ENCODE measurements at regions not wholly inside any gene's neighbourhood (a gene's known extent, or its start where the extent isn't known, plus 50 kb on each side); places are given as distances from the start of the nearest gene placed in this dataset.

DNA sequence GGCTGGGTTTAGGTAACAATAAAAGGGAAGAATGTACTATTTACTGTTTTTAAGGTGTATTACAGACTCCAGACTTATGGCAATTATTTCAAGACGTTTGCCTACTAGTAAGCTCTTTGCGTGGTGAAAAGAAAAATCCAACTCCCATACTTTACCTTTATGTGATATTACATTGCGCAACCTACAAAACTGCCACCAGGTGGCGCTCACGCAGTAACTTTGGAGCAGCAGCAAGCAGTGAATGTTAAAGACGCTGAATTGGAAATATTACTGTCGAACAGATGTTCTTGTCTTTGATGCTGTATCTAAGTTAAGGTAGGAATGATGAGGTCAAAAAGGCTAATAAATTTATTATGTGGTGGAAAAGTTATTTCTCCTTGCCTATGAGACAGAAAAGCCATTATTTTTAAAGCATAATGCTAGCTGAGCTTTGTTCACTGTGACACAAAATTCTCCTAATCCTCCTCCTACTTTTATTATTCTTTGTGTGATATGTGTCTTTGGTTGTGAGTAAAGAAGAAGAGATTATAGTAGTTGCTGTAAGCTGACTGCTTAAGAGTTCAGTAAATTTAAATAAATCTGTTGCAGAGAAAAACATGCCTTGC lies 1099.8 kb upstream of the TENM3 start (continued):
- TF ChIP-seq, protein P1, sequence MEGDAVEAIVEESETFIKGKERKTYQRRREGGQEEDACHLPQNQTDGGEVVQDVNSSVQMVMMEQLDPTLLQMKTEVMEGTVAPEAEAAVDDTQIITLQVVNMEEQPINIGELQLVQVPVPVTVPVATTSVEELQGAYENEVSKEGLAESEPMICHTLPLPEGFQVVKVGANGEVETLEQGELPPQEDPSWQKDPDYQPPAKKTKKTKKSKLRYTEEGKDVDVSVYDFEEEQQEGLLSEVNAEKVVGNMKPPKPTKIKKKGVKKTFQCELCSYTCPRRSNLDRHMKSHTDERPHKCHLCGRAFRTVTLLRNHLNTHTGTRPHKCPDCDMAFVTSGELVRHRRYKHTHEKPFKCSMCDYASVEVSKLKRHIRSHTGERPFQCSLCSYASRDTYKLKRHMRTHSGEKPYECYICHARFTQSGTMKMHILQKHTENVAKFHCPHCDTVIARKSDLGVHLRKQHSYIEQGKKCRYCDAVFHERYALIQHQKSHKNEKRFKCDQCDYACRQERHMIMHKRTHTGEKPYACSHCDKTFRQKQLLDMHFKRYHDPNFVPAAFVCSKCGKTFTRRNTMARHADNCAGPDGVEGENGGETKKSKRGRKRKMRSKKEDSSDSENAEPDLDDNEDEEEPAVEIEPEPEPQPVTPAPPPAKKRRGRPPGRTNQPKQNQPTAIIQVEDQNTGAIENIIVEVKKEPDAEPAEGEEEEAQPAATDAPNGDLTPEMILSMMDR (CRISPR knock-in tag; IDR thresholded peaks at IDR 0.05), result peak; percentile 88
- no peak for TF ChIP-seq MTERF4 (CRISPR knock-in tag; IDR thresholded peaks at IDR 0.05)
- TF ChIP-seq ZFP1 (CRISPR knock-in tag; IDR thresholded peaks at IDR 0.05), result no peak
- no peak for TF ChIP-seq GTF3A (CRISPR knock-in tag; conservative IDR thresholded peaks at IDR 0.05)
- peak; percentile 53; the same call in 1 of the 2 replicates for TF ChIP-seq RAD21 (CRISPR knock-in tag; IDR thresholded peaks at IDR 0.05)
- TF ChIP-seq HNRNPH1 (optimal IDR thresholded peaks at IDR 0.05; ENCODE audit: low read depth, low read length), result no peak
- TF ChIP-seq ZFP37 (CRISPR knock-in tag; IDR thresholded peaks at IDR 0.05; ENCODE audit: borderline replicate concordance), result no peak
- peak; percentile 99 for TF ChIP-seq CEBPB (IDR thresholded peaks at IDR 0.05; ENCODE audit: borderline replicate concordance, low read depth, low read length)
- TF ChIP-seq HOXA9 (CRISPR knock-in tag; IDR thresholded peaks at IDR 0.05; ENCODE audit: borderline replicate concordance), result no peak
- no peak for TF ChIP-seq ZFP36L2 (CRISPR knock-in tag; IDR thresholded peaks at IDR 0.05)
- TF ChIP-seq SMC3 (IDR thresholded peaks at IDR 0.05; ENCODE audit: low read length), result peak; percentile 90
- TF ChIP-seq MAFF (IDR thresholded peaks at IDR 0.05; ENCODE audit: low read depth, low read length), result 0 out of 2 replicates have a peak, but pooled peaks have one; percentile 3
- no peak for TF ChIP-seq ARID2 (CRISPR knock-in tag; IDR thresholded peaks at IDR 0.05; ENCODE audit: borderline replicate concordance)
- TF ChIP-seq ZC3H13 (CRISPR knock-in tag; IDR thresholded peaks at IDR 0.05), result no peak

All from HepG2 (cell line).